IMR-90 (cell line): ENCODE measurements at regions not wholly inside any gene's neighbourhood (a gene's known extent, or its start where the extent isn't known, plus 50 kb on each side); places are given as distances from the start of the nearest gene placed in this dataset.

Experiments
- ATAC-seq: fragments of 200-7000 bp; cut with Tn5 transposase; 2 replicates; pipeline ENCODE4 v1.9.1; 2020; ENCODE audit warnings: low read depth, mild to moderate bottlenecking, moderate library complexity
- BruUV-seq: library from RNA; stranded (reverse); fragments of 400-500 nt; replicated peaks from 2 replicates; lab custom pipeline; 2021; lab: Mats Ljungman, UMichigan
- CTCF ChIA-PET: fragments of 300-600 bp; formaldehyde crosslinking; extraction: SDS; loops from one replicate; lab custom pipeline; 2021; ENCODE audit warnings: antibody characterized with exemption; lab: Yijun Ruan, JAX
- POLR2A ChIA-PET: fragments of 300-600 bp; sonication (Branson Sonifier 250); formaldehyde crosslinking; loops from one replicate; lab custom pipeline; 2022; ENCODE audit warnings: antibody characterized with exemption; ENCODE audit not compliant: unreplicated experiment; lab: Charles Lee
- DNase-seq: peaks from one replicate; pipeline ENCODE4 v3.0.0; 2013
- H2AFZ ChIP-seq: replicated peaks from 2 replicates; pipeline ENCODE3; 2013; ENCODE audit warnings: low read length, mild to moderate bottlenecking; ENCODE audit not compliant: poor library complexity
- H2AK5ac ChIP-seq: 2 replicates; pipeline ENCODE4 v1.6.1; 2013; ENCODE audit warnings: low read depth, low read length, inconsistent platforms
- H2AK9ac ChIP-seq: replicated peaks from 2 replicates; pipeline ENCODE3; 2013; ENCODE audit warnings: mild to moderate bottlenecking, low read depth, low read length, moderate library complexity; ENCODE audit not compliant: poor library complexity
- H2BK120ac ChIP-seq: 2 replicates; pipeline ENCODE4 v1.6.1; 2013; ENCODE audit warnings: low read depth, low read length, inconsistent platforms
- H2BK15ac ChIP-seq: 3 replicates; pipeline ENCODE4 v1.6.1; 2013; ENCODE audit warnings: low read depth, low read length, inconsistent platforms
- H2BK20ac ChIP-seq: 2 replicates; pipeline ENCODE4 v1.6.1; 2013; ENCODE audit warnings: low read depth, mild to moderate bottlenecking, inconsistent platforms, low read length, moderate library complexity
- H2BK5ac ChIP-seq: 2 replicates; pipeline ENCODE4 v1.6.1; 2013; ENCODE audit warnings: mild to moderate bottlenecking, low read depth, low read length, inconsistent platforms; ENCODE audit not compliant: poor library complexity, severe bottlenecking
- H3K14ac ChIP-seq: replicated peaks from 2 replicates; pipeline ENCODE4 v1.6.1; 2013; ENCODE audit warnings: low read depth, low read length, inconsistent platforms
- H3K18ac ChIP-seq: 2 replicates; pipeline ENCODE4 v1.6.1; 2013; ENCODE audit warnings: low read depth, low read length, control low read depth
- H3K23ac ChIP-seq: 2 replicates; pipeline ENCODE4 v1.6.1; 2013; ENCODE audit warnings: low read depth, low read length, inconsistent platforms
- H3K27ac ChIP-seq: 2 replicates; pipeline ENCODE4 v1.5.1; 2013; ENCODE audit warnings: mild to moderate bottlenecking, control low read depth, low read length; ENCODE audit not compliant: insufficient read depth
- H3K27me3 ChIP-seq: 2 replicates; pipeline ENCODE4 v1.6.1; 2013; ENCODE audit warnings: low read length; ENCODE audit not compliant: control insufficient read depth, insufficient read depth
- H3K36me3 ChIP-seq: 2 replicates; pipeline ENCODE4 v1.6.1; 2013; ENCODE audit warnings: low read length, mixed read lengths; ENCODE audit not compliant: control insufficient read depth, insufficient read depth
- H3K4ac ChIP-seq: 2 replicates; pipeline ENCODE4 v1.6.1; 2013; ENCODE audit warnings: low read depth, low read length, inconsistent platforms
- H3K4me1 ChIP-seq: 2 replicates; pipeline ENCODE4 v1.6.1; 2013; ENCODE audit warnings: low read length, mixed read lengths; ENCODE audit not compliant: control insufficient read depth, insufficient read depth
- H3K4me2 ChIP-seq: 2 replicates; pipeline ENCODE4 v1.6.1; 2013; ENCODE audit warnings: low read depth, mild to moderate bottlenecking, control low read depth, low read length, moderate library complexity
- H3K4me3 ChIP-seq: 2 replicates; pipeline ENCODE4 v1.5.1; 2013; ENCODE audit warnings: low read depth, mild to moderate bottlenecking, control low read depth, low read length, moderate library complexity; ENCODE audit not compliant: insufficient read depth
- H3K56ac ChIP-seq: 2 replicates; pipeline ENCODE4 v1.6.1; 2013; ENCODE audit warnings: low read length, inconsistent platforms; ENCODE audit not compliant: insufficient read depth; ENCODE audit errors: extremely low read depth
- H3K79me1 ChIP-seq, 2 experiments: 2 replicates each; pipeline ENCODE4 v1.6.1; 2013; ENCODE audit warnings: low read length in 2 of 2, inconsistent platforms in 1 of 2, low read depth in 1 of 2
- H3K9ac ChIP-seq: 2 replicates; pipeline ENCODE4 v1.6.1; 2013; ENCODE audit warnings: low read depth, low read length, control low read depth
- H3K9me1 ChIP-seq: 2 replicates; pipeline ENCODE4 v1.6.1; 2013; ENCODE audit warnings: low read length, inconsistent platforms; ENCODE audit not compliant: insufficient read depth
- H3K9me3 ChIP-seq: 2 replicates; pipeline ENCODE4 v1.6.1; 2013; ENCODE audit warnings: low read length; ENCODE audit not compliant: control insufficient read depth, insufficient read depth
- H4K20me1 ChIP-seq: 2 replicates; pipeline ENCODE4 v1.6.1; 2013; ENCODE audit warnings: low read length, inconsistent platforms; ENCODE audit not compliant: insufficient read depth
- H4K5ac ChIP-seq: 2 replicates; pipeline ENCODE4 v1.6.1; 2013; ENCODE audit warnings: mild to moderate bottlenecking, low read depth, low read length, control low read depth
- H4K8ac ChIP-seq, 2 experiments: 2 replicates each; pipeline ENCODE4 v1.6.1; 2013; ENCODE audit warnings: low read depth in 2 of 2, low read length in 2 of 2, control low read depth in 1 of 2, inconsistent platforms in 1 of 2
- H4K91ac ChIP-seq: 2 replicates; pipeline ENCODE4 v1.6.1; 2013; ENCODE audit warnings: low read depth, low read length, inconsistent platforms; ENCODE audit not compliant: insufficient read depth
- CEBPB ChIP-seq: IDR thresholded peaks from 2 replicates; pipeline ENCODE4 v1.6.1; 2012; ENCODE audit warnings: low read depth, low read length, improper control_type of control experiment
- WGBS, 2 experiments: methylation state at CpG; one replicate each; pipeline versions ENCODE4 v1.1.5 to v1.1.7; 2013; ENCODE audit warnings: missing lambda C conversion rate in 2 of 2; ENCODE audit not compliant: insufficient read length in 1 of 2; ENCODE audit errors: extremely low coverage in 2 of 2; 5-methylcytosine and 5-hydroxymethylcytosine counted together
- dilution Hi-C: fragments of 300-500 bp; cut with HindIII; formaldehyde crosslinking; loops from one replicate; pipeline ENCODE4 v1.14.3; 2018; ENCODE audit warnings: low sequenced_read_pairs; ENCODE audit not compliant: unreplicated experiment
- in situ Hi-C: fragments of 300-500 bp; cut with MboI; formaldehyde crosslinking; loops from 3 replicates; pipeline ENCODE4 v1.14.3; 2019; ENCODE audit warnings: low sequenced_read_pairs, inconsistent platforms, mixed read lengths
- intact Hi-C: fragments of 100-400 bp; cut with micrococcal nuclease; formaldehyde crosslinking; loops from 2 replicates; pipeline ENCODE4 v1.10.0; 2022
- TF ChIP-seq, protein P1 (sequence below): conservative IDR thresholded peaks from 2 replicates; pipeline ENCODE4 v1.5.1; 2012; ENCODE audit warnings: mild to moderate bottlenecking, low read depth, low read length, improper control_type of control experiment

DNA sequence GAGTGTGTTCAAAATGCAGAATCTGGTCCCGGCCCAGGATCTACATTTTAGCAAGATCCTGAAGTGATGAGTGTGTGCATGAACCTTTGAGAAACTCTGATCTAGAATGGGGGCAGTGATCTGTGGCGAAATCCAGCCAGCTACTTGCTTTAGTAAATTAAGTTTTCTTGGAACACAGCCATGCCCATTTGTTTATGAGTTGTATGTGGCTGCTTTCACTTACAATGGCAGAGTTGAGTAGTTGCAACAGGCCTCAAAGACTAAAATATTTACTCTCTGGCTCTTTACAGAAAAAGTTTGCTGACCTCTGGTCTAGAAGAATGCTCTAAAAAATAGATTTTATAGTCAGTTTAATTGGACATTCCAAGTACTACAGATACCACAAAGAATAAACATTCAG lies 588.3 kb downstream of the BNC2 start:
- ChIA-PET CTCF (no interaction called here), POLR2A (no interaction called here)
- H3K23ac ChIP-seq, result no peak overlapping the region
- no peak overlapping the region for H2AFZ ChIP-seq
- H3K9me3 ChIP-seq, result peaks cover 4% of the 10 kb centered on the region; the same call in 1 of the 2 replicates
- ATAC-seq, result peak; percentile 86
- peak overlapping the region; percentile 18 for H2BK5ac ChIP-seq
- WGBS, 2 experiments, result no CpG with 5 or more reads among the region's 2 CpGs
- peak; percentile 75 for DNase-seq
- no peak overlapping the region; the same call in 1 of the 2 replicates for H4K5ac ChIP-seq
- no peaks in the 10 kb centered on the region for H4K20me1 ChIP-seq
- in situ Hi-C loops, result no loop called here
- H2AK5ac ChIP-seq, result peak overlapping the region; percentile 52; the same call in 1 of the 2 replicates
- peak overlapping the region; percentile 73; the same call in 1 of the 2 replicates for H3K27ac ChIP-seq
- H4K91ac ChIP-seq, result no peak overlapping the region
- H2BK15ac ChIP-seq, result peak overlapping the region; percentile 21; the same call in 2 of the 3 replicates
- no TSS peak for BruUV-seq
- no peaks in the 10 kb centered on the region; the same call in 1 of the 2 replicates for H3K27me3 ChIP-seq
- peak overlapping the region; percentile 27; the same call in 1 of the 2 replicates for H3K4ac ChIP-seq
- intact Hi-C loops, result no loop called here
- H3K36me3 ChIP-seq, result no peaks in the 10 kb centered on the region
- H3K14ac ChIP-seq, result no peak overlapping the region
- peak overlapping the region; percentile 18; the same call in 1 of the 2 replicates for H2BK120ac ChIP-seq
- H3K4me3 ChIP-seq, result no peak overlapping the region
- dilution Hi-C loops, result no loop called here
- no peak overlapping the region for H2AK9ac ChIP-seq
- TF ChIP-seq, protein P1, sequence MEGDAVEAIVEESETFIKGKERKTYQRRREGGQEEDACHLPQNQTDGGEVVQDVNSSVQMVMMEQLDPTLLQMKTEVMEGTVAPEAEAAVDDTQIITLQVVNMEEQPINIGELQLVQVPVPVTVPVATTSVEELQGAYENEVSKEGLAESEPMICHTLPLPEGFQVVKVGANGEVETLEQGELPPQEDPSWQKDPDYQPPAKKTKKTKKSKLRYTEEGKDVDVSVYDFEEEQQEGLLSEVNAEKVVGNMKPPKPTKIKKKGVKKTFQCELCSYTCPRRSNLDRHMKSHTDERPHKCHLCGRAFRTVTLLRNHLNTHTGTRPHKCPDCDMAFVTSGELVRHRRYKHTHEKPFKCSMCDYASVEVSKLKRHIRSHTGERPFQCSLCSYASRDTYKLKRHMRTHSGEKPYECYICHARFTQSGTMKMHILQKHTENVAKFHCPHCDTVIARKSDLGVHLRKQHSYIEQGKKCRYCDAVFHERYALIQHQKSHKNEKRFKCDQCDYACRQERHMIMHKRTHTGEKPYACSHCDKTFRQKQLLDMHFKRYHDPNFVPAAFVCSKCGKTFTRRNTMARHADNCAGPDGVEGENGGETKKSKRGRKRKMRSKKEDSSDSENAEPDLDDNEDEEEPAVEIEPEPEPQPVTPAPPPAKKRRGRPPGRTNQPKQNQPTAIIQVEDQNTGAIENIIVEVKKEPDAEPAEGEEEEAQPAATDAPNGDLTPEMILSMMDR, result no peak
- 0 out of 2 replicates have a peak, but pooled peaks have one; percentile 26 for TF ChIP-seq CEBPB
- H3K4me2 ChIP-seq, result no peak overlapping the region
- no peak overlapping the region; the same call in 1 of the 2 replicates for H3K18ac ChIP-seq
- no peak overlapping the region for H3K9ac ChIP-seq
- H3K79me1 ChIP-seq, result no peaks in the 10 kb centered on the region
- no peaks in the 10 kb centered on the region for H3K9me1 ChIP-seq
- H3K4me1 ChIP-seq, result peaks cover 10% of the 10 kb centered on the region
- H3K56ac ChIP-seq, result no peak overlapping the region
- no peak overlapping the region for H2BK20ac ChIP-seq
- no peak overlapping the region for H4K8ac ChIP-seq
